Left ventricle myocardium superior (tissue), 1 donor: ENCODE measurements at regions not wholly inside any gene's neighbourhood (a gene's known extent, or its start where the extent isn't known, plus 50 kb on each side); places are given as distances from the start of the nearest gene placed in this dataset.

Source experiments
- ATAC-seq: fragments of 200-7000 bp; cut with Tn5 transposase; one replicate; pipeline ENCODE4 v1.9.1; 2020; ENCODE audit warnings: mild to moderate bottlenecking, moderate library complexity
- DNase-seq: peaks from one replicate; pipeline ENCODE4 v3.0.0-alpha.2; 2020
- intact Hi-C: fragments of 100-400 bp; cut with micrococcal nuclease; formaldehyde crosslinking; loops from one replicate; pipeline ENCODE4 v1.11.0; 2022
- donor health status: DM: no; HTN: yes; CAD: no; lungs with severe emphysema.

DNA sequence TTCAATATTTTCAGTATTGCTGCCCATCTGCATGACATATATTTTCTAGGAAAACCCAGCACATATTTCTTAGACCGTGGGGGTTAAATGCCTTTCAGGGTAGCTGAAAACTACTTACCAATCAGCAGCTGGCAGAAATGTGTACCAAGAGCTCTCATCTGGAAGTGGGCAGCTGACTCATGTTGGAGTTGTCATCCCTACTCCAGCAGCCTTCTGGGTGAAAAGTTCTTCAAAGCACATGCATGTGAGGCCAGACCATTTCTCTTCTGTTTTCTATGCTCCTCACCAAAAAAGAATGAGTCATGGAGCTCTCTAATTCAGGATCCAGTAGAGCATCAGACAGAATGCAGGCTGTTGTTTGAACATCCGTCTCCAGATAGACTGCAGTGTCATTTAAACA, 135.5 kb downstream of the PAX1 start:
- no peak for ATAC-seq
- intact Hi-C loops, result no loop called here
- DNase-seq, result no peak

DNA sequence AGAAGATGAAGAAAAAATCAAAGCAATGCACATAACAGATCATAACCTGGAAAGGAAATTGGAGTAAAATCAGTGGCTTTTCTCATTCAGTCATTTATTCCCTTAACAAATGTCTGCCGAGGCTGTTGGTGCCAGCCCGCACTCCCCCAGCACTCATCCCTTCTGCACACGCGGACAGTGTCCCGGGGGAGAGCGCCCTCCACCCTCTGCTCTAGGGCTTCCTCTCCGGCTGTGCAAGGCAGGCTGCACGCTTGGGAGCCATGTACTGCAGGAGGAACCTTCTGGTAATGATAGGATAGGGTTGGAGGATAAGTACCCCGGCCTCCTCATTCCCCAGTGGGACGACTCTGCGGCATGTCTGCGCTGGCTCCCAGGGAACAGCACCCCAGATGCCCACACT, 134.5 kb downstream of the PAX1 start:
- no peak for DNase-seq
- ATAC-seq, result no peak
- intact Hi-C loops, result no loop called here

DNA sequence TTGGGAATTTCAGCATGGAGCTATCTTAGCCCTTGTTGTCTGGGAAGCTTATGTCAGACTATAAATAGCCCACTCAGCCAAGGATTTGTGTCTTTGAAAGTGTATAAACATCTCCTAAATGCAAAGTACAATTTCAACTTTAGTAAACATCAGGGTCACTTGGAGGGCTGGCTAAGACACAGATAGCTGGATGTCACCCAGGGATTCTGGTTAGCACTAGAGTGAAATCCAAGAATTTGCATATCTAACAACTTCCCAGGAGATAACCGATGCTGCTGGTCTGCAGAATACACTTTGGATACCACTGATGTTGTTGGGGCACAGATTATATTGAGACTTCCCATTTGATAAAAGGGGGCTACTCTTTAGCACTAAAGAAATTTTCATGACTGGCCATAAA, 130.9 kb downstream of the PAX1 start:
- intact Hi-C loops, result no loop called here
- ATAC-seq, result no peak
- DNase-seq, result no peak

DNA sequence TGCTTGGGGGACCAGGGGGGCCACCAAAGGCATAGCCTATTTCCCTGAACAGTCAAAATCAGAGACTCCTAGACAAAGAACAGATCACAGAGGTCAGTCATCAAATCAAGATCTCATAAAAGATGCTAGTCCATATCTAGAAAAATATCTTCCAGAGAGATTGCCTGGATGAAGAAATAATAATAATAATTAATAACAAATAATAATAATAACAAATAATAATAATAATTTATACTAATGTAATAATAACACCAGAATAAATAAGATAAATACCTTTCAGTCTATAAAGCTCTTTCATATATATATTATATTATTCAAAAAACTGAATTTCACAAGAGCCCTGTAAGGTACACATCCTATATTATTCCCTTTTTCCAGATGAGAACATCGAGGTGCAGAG, 129.6 kb downstream of the PAX1 start:
- intact Hi-C loops, result no loop called here
- DNase-seq (no peak), ATAC-seq (no peak)

DNA sequence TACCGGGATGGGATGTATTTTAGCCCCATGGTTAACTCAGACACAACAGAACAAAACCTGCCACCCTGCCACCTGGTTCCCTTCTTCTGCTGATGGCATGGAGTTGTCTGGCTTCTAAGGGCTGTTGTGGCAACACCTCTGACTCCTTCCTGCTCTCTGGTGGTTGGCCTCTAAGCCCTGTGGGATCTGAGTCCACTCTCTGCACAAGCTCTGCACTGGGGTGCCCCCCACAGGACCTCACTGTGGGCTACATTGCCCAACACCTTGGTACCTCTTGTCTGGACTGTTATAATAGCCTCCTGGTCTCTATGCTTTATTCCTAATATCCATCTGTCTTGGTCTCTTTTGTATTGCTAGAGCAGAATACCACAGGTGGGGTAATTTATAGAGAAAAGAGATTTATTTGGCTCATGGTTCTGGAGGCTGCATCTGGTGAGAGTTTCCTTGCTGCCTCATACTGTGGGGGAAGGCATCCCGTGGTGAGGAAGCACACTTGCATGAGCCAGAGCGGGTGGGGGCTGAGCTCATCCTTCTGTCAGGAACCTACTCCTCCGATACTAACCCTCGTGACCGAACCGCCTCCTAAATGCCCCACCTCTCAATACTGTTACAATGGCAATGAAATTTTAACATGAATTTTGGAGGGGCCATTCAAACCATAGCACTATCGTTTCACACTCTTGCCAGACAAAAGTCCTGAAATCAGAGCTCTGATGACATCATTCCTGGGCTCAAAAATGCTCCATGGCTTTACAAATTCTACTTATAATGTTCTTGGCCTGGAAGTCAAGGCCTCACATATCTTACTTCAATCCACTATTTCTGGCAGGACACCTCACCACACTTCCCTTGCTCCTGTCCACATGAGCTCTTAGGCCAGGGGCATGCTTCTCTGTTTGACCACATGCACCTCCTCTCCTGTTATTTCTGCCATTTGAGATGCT, 127.2 kb downstream of the PAX1 start:
- no peak for DNase-seq
- intact Hi-C loops, result no loop called here
- no peak for ATAC-seq

DNA sequence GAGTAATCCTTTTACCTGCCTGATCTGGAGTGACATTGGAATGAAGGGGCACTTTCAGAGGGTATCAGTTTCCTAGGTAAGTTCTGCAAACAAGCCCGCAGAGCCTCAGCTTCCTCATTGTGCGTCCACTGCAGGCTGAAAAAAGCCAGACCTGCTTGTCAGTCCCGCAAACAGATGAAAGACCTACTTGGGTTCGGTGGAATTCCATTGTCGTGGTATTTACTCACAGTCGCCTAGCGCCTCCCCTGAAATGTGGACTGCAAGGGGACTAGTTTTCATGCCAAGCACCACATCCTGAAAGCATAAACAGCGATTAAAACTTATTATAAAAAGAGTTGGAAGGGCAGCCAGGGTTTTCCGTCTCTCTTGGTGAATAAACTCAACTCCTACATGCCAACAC, 121.5 kb downstream of the PAX1 start:
- no peak for DNase-seq
- intact Hi-C loops, result no loop called here
- ATAC-seq, result no peak

DNA sequence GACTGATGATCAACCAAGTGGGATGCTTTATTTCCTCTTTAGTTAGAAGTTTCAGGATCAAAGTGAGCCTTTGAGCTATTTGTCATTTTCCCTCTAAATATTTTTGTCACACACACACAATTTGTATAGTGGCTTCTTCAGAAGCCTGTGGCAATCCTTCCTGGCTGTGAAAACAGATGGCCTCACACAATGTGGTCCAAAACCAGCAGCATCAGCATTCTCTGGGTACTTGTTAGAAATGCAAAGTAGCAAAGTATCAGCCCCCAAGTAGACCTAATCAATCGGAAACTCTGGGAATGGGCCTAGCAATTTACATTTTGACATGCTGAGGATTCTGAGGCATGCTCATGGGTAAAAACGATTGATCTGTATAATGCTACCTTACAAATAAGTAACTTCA, 115.9 kb downstream of the PAX1 start:
- intact Hi-C loops, result no loop called here
- DNase-seq, result no peak
- ATAC-seq, result no peak

DNA sequence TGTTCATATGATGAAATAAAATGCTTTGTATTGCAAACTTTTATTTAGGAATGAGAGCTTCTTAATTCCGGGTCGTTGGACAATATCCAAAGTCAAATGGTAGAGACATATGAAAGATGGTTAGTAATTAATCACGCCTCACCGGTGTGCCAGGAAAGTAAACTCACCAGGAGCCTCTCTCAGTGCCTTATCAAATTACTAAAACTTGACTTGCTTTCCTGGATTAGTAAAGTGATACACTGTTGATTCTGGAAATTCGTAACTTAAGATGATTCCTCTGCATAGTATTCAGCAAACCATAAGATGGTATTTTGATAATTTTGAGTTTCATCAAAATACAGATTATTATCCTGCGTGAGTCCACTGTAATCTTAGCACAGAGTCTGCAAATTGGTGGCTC, 115.2 kb downstream of the PAX1 start:
- ATAC-seq (no peak), DNase-seq (no peak)
- intact Hi-C loops, result no loop called here

DNA sequence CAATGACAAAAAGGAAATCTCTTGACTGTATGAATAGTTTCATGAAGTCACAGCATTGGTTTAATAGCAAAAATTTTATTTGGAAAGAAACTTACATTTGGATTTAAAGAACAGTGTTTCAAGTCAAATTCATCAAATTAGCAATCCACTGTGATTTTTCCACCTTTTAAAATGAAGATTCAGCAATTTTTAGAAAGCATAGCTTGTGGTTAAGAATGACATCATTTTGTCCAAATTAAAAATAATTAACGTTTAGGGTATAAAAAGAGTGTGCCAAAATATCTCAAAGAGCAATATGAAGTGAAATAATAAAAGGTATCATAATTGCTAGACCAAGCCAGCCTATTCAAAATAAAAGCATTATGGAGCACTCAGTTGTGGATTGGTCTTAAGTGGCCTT, 114.6 kb downstream of the PAX1 start:
- DNase-seq (no peak), ATAC-seq (no peak)
- intact Hi-C loops, result no loop called here

DNA sequence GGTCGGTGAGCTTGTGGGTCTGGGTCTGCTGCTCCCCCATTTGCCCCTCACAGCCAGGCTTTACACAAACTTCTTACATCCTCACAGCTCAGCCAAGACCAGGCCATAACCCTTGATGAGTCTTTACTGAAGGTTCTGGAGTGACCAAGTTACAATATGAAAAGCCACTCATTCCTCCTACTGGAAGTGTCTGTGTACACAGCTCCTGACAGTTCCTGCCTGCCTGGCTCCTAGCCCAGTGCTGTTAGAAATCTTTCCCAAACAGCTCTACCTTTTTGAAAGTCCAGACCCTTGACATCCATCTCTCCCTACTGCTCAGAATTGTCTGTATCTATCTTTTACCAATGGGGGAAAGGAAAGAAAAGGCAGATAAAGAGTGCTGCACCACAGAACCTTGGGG, 106.9 kb downstream of the PAX1 start:
- no peak for ATAC-seq
- intact Hi-C loops, result no loop called here
- DNase-seq, result no peak

DNA sequence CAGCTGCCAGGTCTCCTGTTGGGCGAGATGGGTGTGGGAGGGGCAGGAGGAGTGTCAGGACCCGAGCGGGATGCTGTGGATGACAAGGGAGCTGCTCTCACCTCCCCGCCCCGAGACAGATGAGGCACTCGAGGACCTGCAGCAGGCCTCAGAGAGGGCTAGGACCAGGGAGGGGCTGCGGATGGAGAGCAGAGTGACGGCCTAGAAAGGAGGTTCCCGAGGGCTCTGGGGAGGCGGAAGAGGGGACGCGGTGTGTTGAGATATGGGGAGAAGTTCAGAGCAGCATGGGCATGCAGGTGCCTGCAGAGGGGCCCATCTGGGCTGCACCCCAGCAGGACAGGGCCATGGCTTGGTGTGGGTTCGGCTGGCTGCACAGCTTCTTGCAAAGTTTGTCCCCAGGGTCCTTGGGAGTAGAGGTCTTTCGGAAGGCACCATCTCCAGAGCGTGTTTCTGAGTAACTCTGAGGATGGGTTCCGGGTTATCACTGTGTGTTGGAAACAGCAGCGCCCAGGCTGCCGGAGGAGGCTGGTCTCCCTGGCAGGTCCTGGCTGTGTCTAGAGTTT, 104.6 kb downstream of the PAX1 start:
- no peak for DNase-seq
- no peak for ATAC-seq
- intact Hi-C loops, result no loop called here

DNA sequence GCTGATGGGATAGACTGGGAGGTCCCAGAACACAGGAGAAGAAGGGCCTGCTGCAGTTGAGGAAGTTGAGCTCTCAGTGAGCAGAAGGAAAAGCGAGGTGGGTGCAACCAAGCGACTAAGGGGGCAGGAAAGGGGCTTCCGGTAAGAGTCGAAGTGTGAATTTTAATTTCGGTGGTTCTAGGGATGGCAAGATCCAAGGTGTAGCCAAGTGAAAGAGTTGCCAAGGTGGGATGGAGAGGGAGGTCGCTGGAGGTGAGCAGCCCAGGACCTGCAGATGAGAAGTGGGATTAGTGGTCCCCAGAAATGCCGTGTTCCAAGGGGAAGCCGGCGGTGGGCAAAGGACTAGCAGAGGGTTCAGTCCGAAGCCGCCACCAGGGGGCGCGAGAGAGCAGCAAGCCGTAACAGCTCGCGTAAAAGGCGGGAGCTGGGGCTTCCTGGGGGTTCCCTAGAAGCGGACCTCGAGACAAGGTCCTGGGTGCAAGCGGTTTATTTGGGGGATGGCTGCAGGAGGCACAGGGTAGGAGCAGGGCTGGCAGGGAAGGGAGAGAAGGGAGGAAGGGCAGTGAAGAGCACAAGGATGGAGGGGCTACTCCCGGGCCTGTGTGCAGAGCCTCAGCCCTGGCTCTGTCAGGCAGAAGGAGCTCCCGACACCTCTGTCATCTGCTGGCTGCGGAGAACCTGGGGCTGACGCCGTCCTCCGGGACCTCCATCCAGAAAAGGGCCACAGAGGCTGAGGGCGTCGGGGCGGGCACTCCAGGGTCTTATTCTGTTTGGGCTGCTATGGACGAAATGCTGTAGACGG, 103.6 kb downstream of the PAX1 start:
- ATAC-seq (no peak), DNase-seq (peak; percentile 62)
- intact Hi-C loops, result no loop called here

DNA sequence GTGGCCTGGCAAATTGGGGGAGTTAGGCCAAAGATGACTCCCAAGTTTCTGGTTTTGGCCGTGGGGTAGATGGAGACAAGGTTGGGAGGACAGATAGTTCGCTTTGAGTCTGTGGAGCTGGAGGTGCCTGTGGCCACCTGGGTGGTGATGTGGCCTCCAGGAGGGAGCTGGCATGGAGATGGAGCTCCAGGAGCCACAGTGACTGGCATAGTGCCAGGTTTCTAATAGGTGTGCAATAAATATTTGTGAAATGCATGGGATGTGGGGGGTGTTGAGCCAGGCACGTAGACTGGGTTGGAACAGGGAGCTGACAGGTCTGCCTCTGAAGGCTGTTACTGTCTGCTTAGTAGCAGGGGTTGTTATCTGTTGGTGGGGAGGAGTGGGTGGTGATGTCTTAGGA, 102.7 kb downstream of the PAX1 start:
- no peak for ATAC-seq
- intact Hi-C loops, result no loop called here
- DNase-seq, result no peak

DNA sequence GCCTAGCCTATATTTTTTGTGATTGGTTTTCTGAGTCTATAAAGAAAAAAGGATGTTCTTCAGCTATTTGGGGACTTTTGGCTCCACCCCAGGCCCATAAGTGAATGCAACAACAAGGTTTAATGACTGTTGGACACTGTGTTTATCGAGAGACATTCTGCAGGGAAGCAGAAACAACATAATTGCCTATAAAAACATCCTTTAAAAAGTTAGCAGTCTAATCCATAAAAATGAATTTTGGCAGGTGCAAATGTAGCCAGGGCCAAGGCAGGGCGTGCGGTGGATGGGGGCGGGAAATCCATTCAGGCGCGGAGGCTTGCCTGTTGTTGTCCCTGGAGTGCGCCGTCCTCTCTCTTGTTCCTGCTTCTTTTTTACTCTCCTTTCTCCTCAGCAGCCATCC, 99.3 kb downstream of the PAX1 start:
- no peak for ATAC-seq
- intact Hi-C loops, result no loop called here
- no peak for DNase-seq

DNA sequence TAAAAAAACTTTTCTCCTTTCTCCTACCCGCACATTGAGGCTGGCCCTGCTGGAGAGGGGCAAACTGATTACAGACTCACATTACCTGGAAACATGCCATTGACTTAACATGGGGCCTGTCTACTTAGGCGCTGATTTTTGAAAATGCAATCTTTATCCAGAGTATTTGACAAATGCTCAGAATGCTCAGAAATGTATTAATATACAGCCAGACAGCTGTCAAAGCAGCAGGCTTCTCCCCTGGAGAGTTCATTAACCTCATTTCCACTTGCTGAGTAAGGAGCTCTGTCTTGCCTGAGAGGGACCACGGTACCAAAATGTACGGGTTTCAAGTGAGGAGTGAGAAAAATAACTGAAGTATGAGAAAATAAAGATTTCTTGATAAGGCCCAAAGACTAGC, 95.7 kb downstream of the PAX1 start:
- ATAC-seq (no peak), DNase-seq (no peak)
- intact Hi-C loops, result no loop called here

DNA sequence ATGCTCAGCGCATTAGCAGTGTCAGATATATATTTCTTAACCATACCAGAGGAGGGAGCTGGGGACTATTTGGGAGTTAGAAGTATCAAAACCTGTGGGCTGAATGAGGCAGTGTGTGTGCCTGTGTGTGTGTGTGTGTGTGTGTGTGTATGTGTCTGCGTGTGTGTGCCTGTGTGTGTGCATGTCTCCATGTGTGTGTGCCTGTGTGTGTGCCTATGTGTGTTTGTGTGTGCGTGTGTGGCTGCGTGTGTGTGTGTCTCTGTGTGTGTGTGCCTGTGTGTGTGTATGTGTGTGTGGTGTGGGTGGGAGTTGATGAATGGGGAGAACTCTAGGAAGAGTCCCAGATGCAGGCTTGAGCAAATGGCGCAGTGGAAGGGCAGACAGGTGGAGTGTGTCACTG, 92.9 kb downstream of the PAX1 start:
- DNase-seq (no peak), ATAC-seq (no peak)
- intact Hi-C loops, result no loop called here

DNA sequence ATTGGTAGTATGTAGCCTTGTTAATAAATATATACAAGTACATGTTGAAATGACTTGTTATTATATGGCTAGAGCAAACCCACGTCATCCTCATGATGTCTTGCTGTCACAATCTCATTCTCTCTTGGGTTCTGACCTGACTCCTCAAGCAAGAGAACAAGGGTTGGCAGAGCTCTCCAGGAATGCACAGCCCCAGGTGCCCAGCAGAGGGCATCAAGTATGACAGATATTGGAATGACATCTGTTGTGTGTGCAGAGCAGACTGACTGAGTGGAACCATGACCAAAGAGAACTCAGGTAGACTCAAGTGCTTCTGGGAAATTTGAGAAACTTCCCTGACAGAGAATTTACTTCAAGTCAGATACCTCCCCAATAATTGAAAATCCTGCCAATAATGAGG, 90.6 kb downstream of the PAX1 start:
- no peak for ATAC-seq
- intact Hi-C loops, result no loop called here
- no peak for DNase-seq

DNA sequence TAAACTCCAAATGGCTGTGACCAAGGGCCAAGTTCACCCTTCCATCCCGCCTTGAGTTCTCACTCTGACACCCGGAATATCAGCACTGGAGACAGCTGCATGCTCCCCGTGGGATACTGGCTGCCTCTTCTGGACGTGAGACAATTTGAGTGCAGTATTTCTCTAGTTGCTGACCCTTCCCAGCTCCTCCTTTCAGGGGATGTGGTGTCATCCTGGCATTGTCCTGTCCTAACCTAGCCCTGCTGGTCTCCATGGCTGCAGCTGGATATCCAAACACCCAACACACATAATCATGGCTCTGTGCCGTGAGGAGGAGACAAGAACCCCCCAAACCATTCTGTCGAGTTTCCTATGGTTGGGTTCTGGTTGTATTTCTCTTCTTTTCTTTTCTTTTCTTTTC, 82.6 kb downstream of the PAX1 start:
- ATAC-seq (no peak), DNase-seq (no peak)
- intact Hi-C loops, result no loop called here

DNA sequence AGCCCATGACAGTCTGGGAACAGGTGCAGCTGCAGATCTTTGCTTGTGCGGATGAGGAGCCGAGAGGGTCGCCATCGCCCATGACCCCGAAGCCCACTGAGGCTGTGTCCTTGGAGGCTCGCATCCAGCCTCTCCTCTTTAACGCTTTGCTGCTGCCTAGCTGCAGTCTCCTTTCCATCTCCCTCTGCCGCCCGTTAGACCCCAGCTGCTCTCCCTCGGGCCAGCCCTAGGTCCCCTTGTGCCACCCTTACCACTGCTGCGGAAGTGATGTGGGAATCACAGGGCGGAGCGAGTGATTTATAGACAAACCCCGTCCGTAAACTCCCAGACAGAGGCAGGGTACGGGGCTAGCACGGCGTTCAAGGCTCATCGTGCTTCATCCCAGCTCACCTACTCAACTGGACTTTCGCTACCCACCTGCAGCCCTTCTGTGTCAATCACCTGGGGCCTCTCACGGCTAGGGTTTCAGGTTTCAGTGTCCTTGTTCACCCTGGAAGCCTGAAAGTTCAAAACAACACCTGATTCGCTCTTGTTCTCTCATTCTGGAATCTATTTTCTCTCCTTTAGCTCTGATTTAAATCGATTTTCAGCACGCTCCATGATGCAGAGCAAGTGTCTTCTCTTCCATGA, 76.1 kb downstream of the PAX1 start:
- no peak for ATAC-seq
- intact Hi-C loops, result no loop called here
- no peak for DNase-seq

DNA sequence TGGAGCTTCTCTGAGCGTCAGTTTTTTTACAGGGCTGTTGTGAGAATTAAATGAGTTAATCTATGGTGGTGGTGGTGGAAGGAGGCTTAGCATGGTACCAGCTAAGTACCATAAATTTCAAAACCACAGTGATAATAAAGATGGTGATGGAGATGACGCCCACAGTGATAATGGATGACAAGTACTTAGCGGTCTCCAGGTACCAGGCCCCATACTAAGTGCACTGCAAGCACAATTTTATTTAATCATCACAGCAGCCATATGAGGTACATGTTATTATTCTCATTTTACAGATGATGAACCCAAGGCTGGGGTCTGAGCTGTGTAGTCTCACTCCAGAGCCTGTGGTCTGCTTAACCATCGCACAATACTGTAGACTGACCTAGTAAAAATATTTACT, 75.1 kb downstream of the PAX1 start:
- DNase-seq, result no peak
- ATAC-seq, result no peak
- intact Hi-C loops, result no loop called here
